GM12801 (cell line): ENCODE measurements at regions not wholly inside any gene's neighbourhood (a gene's known extent, or its start where the extent isn't known, plus 50 kb on each side); places are given as distances from the start of the nearest gene placed in this dataset.

Experiments used
- CTCF ChIP-seq: IDR thresholded peaks from one replicate; pipeline ENCODE4 v1.5.1; 2011; ENCODE audit warnings: control low read depth; ENCODE audit not compliant: insufficient read length; ENCODE audit errors: extremely low read depth

- TF ChIP-seq CTCF: no peak
These were observed 81.8 kb downstream of the GLUL start for GRCh38 chr1:182309631-182310351.

- no peak for TF ChIP-seq CTCF
These were observed 82.8 kb downstream of the GLUL start for GRCh38 chr1:182308826-182309225.

- no peak for TF ChIP-seq CTCF
These were observed 85.7 kb downstream of the GLUL start for GRCh38 chr1:182305861-182306260.

GRCh38 chr1:182304627-182305026, 87.0 kb downstream of the GLUL start:
- no peak for TF ChIP-seq CTCF

GRCh38 chr1:182304218-182304617, 87.4 kb downstream of the GLUL start:
- TF ChIP-seq CTCF: no peak

- no peak for TF ChIP-seq CTCF
These were observed 87.8 kb downstream of the GLUL start for GRCh38 chr1:182303778-182304177.

- TF ChIP-seq CTCF: no peak
These were observed 90.0 kb downstream of the GLUL start for GRCh38 chr1:182301467-182302198.
